GM12891 (cell line): ENCODE measurements at regions not wholly inside any gene's neighbourhood (a gene's known extent, or its start where the extent isn't known, plus 50 kb on each side); places are given as distances from the start of the nearest gene placed in this dataset.

Experiments
- PAX5 ChIP-seq: IDR thresholded peaks from 2 replicates; pipeline ENCODE4 v1.6.1; 2011; ENCODE audit warnings: low read length, moderate library complexity, mild to moderate bottlenecking; ENCODE audit not compliant: insufficient read depth, severe bottlenecking
- POLR2A ChIP-seq: IDR thresholded peaks from 2 replicates; pipeline ENCODE4 v1.6.1; 2011; ENCODE audit warnings: low read depth, low read length, control low read depth
- POLR2AphosphoS5 ChIP-seq: IDR thresholded peaks from 2 replicates; pipeline ENCODE4 v1.6.1; 2011; ENCODE audit warnings: low read depth, low read length, control low read depth
- SPI1 ChIP-seq: IDR thresholded peaks from 2 replicates; pipeline ENCODE4 v1.6.1; 2011; ENCODE audit warnings: low read depth, low read length, control low read depth
- TAF1 ChIP-seq: IDR thresholded peaks from 2 replicates; pipeline ENCODE4 v1.6.1; 2011; ENCODE audit warnings: low read depth, low read length, control low read depth

DNA sequence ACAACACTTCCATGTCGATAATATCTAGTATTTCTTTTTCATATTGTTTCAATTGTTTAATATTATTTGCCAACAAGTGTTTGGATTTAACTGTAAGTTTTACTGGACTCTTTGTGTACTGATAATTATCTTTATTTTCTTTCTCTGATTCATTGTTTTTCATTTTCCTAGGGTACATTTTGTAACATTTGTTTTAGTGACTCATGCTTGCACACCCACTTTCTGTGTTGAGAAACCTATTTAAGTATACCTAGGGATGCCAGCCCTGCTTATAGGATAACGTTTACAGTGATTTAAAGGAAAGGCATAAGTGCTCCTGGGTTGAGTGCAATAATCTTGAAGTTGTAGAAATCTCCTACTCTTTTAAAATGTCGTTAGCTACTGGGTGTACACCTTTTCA is 1386.0 kb upstream of the ADGRL4 start:
- TF ChIP-seq POLR2AphosphoS5 (no peak), POLR2A (no peak), SPI1 (no peak), TAF1 (no peak), PAX5 (no peak)
